Fibroblast of lung (primary cell): ENCODE measurements at regions not wholly inside any gene's neighbourhood (a gene's known extent, or its start where the extent isn't known, plus 50 kb on each side); places are given as distances from the start of the nearest gene placed in this dataset.

Experiments used
- DNase-seq, 2 donors: peaks; one replicate each; pipeline versions ENCODE4 v3.0.0 to v3.0.0-alpha.2; 2010; ENCODE audit warnings: low read depth in 2 of 2
- H2AFZ ChIP-seq: 2 replicates; pipeline ENCODE4 v1.5.1; 2012; ENCODE audit warnings: low read length, control low read depth, inconsistent platforms
- H3K27ac ChIP-seq: 2 replicates; pipeline ENCODE4 v1.5.1; 2011; ENCODE audit warnings: low read length, control low read depth; ENCODE audit not compliant: insufficient read depth
- H3K27me3 ChIP-seq: 2 replicates; pipeline ENCODE4 v1.5.1; 2011; ENCODE audit warnings: mild to moderate bottlenecking, low read length; ENCODE audit not compliant: control insufficient read depth, insufficient read depth
- H3K36me3 ChIP-seq: 2 replicates; pipeline ENCODE4 v1.5.1; 2011; ENCODE audit warnings: low read length; ENCODE audit not compliant: control insufficient read depth, insufficient read depth
- H3K4me1 ChIP-seq: 2 replicates; pipeline ENCODE4 v1.5.1; 2011; ENCODE audit warnings: low read length; ENCODE audit not compliant: control insufficient read depth, insufficient read depth; ENCODE audit errors: extremely low read depth
- H3K4me2 ChIP-seq: 2 replicates; pipeline ENCODE4 v1.5.1; 2011; ENCODE audit warnings: low read length, control low read depth; ENCODE audit not compliant: insufficient read depth; ENCODE audit errors: extremely low read depth
- H3K4me3 ChIP-seq, 4 experiments: fragments of 200-600 bp in 1 of 4; sonication (generic) in 1 of 4; replicated peaks in 1 of 4; 2 replicates each; pipeline ENCODE4 v1.5.1; 2011 to 2016; ENCODE audit warnings: low read length in 4 of 4, low read depth in 3 of 4, mild to moderate bottlenecking in 3 of 4, control low read depth in 2 of 4, inconsistent platforms in 1 of 4, mixed read lengths in 1 of 4; ENCODE audit not compliant: insufficient read depth in 1 of 4; ENCODE audit errors: control extremely low read depth in 1 of 4
- H3K79me2 ChIP-seq: 2 replicates; pipeline ENCODE4 v1.5.1; 2012; ENCODE audit warnings: mild to moderate bottlenecking, low read length, inconsistent platforms; ENCODE audit not compliant: control insufficient read depth, insufficient read depth
- H3K9ac ChIP-seq: 2 replicates; pipeline ENCODE4 v1.5.1; 2011; ENCODE audit warnings: mild to moderate bottlenecking, low read length, control low read depth; ENCODE audit not compliant: insufficient read depth
- H3K9me3 ChIP-seq: 2 replicates; pipeline ENCODE4 v1.5.1; 2012; ENCODE audit warnings: low read depth, low read length; ENCODE audit not compliant: control insufficient read depth, insufficient read depth
- H4K20me1 ChIP-seq: 2 replicates; pipeline ENCODE4 v1.5.1; 2011; ENCODE audit warnings: low read length; ENCODE audit not compliant: control insufficient read depth, insufficient read depth; ENCODE audit errors: extremely low read depth
- CTCF ChIP-seq, 2 donors: IDR thresholded peaks in 1 of 2; conservative IDR thresholded peaks in 1 of 2; 1 replicate in 1 of 2; 2 replicates in 1 of 2; pipeline ENCODE4 v1.5.1; 2011 to 2012; ENCODE audit warnings: low read length in 2 of 2, control low read depth in 1 of 2, inconsistent platforms in 1 of 2, low read depth in 1 of 2, mild to moderate bottlenecking in 1 of 2
- EZH2 ChIP-seq: IDR thresholded peaks from 2 replicates; pipeline ENCODE4 v1.5.1; 2012; ENCODE audit warnings: low read length, control low read depth, mild to moderate bottlenecking; ENCODE audit errors: missing control alignments

- H3K4me1 ChIP-seq = no peaks in the 10 kb centered on the region
- TF ChIP-seq CTCF (conservative IDR thresholded peaks at IDR 0.05 in 1 of 2, IDR thresholded peaks at IDR 0.05 in 1 of 2; ENCODE audit: low read depth in 1 of 2, low read length in 2 of 2) (no peak), EZH2 (no peak)
- H4K20me1 ChIP-seq = no peaks in the 10 kb centered on the region
- H3K79me2 ChIP-seq = no peaks in the 10 kb centered on the region
- H3K36me3 ChIP-seq = no peaks in the 10 kb centered on the region
- peak in 1 of 2 donors; percentile 47 for DNase-seq
- no peak overlapping the region for H3K9ac ChIP-seq
- H3K9me3 ChIP-seq = no peaks in the 10 kb centered on the region
- no peak overlapping the region for H2AFZ ChIP-seq
- H3K27ac ChIP-seq = no peak overlapping the region
- no peak overlapping the region for H3K4me2 ChIP-seq
- no peak overlapping the region for H3K4me3 ChIP-seq
- H3K27me3 ChIP-seq = no peaks in the 10 kb centered on the region
These were observed 61.9 kb upstream of the ADO start for GRCh38 chr10:62742536-62743061.

GRCh38 chr10:62744136-62744535, 60.4 kb upstream of the ADO start:
- Histone ChIP-seq H3K9ac (no peak overlapping the region), H3K4me2 (no peak overlapping the region), H3K4me3 (no peak overlapping the region), H3K79me2 (no peaks in the 10 kb centered on the region), H3K36me3 (no peaks in the 10 kb centered on the region), H3K27me3 (no peaks in the 10 kb centered on the region), H2AFZ (no peak overlapping the region), H3K27ac (no peak overlapping the region), H3K4me1 (no peaks in the 10 kb centered on the region), H3K9me3 (no peaks in the 10 kb centered on the region), H4K20me1 (no peaks in the 10 kb centered on the region)
- DNase-seq = peak; percentile 29 to 55
- no peak for TF ChIP-seq EZH2
- no peak for TF ChIP-seq CTCF (conservative IDR thresholded peaks at IDR 0.05 in 1 of 2, IDR thresholded peaks at IDR 0.05 in 1 of 2; ENCODE audit: low read depth in 1 of 2, low read length in 2 of 2)

- TF ChIP-seq EZH2 = no peak
- TF ChIP-seq CTCF (conservative IDR thresholded peaks at IDR 0.05 in 1 of 2, IDR thresholded peaks at IDR 0.05 in 1 of 2; ENCODE audit: low read depth in 1 of 2, low read length in 2 of 2) = no peak
- no peak overlapping the region for H3K9ac ChIP-seq
- no peaks in the 10 kb centered on the region for H3K9me3 ChIP-seq
- DNase-seq = no peak
- H3K27me3 ChIP-seq = no peaks in the 10 kb centered on the region
- H2AFZ ChIP-seq = no peak overlapping the region
- H3K27ac ChIP-seq = no peak overlapping the region
- H3K4me2 ChIP-seq = no peak overlapping the region
- no peak overlapping the region for H3K4me3 ChIP-seq
- H3K4me1 ChIP-seq = no peaks in the 10 kb centered on the region
- H3K36me3 ChIP-seq = no peaks in the 10 kb centered on the region
- H3K79me2 ChIP-seq = no peaks in the 10 kb centered on the region
- H4K20me1 ChIP-seq = no peaks in the 10 kb centered on the region
These were observed 58.9 kb upstream of the ADO start for GRCh38 chr10:62745581-62745980.
